GM19240 (cell line): ENCODE measurements at regions not wholly inside any gene's neighbourhood (a gene's known extent, or its start where the extent isn't known, plus 50 kb on each side); places are given as distances from the start of the nearest gene placed in this dataset.
"Not testable (repeated sequence)": the region's sequence is repeated elsewhere in the genome, so short reads cannot be mapped to it uniquely, and the experiment has no call there.

Source experiments
- DNase-seq: peaks from one replicate; pipeline ENCODE4 v3.0.0; 2011; ENCODE audit warnings: low spot score; ENCODE audit not compliant: insufficient read length

DNA sequence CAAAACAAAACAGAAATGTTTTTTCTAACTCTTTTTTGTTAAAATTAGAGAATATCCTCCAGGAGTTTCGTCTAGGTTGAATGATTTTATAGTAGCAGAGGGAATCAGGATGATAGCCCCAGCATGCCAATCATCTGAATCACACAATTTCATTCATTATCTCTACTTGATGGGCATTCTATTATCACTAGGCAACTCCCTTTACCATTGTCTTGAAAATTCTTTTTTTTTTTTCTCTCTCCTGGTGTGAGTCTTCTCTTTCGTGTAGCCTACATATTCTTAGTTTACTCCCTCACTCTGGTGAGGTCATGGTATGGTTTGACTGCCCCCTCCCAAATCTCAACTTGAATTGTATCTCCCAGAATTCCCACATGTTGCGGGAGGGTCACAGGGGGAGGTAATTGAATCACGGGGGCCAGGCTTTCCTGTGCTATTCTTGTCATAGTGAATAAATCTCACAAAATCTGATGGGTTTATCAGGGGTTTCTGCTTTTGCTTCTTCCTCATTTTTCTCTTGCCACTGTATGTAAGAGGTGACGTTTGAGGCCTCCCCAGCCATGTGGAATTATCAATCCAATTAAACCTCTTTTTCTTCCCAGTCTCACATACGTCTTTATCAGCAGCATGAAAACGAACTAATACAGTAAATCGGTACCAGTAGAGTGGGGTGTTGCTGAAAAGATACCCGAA lies 105.0 kb downstream of the OTUD1 start:
- DNase-seq: no peak

DNA sequence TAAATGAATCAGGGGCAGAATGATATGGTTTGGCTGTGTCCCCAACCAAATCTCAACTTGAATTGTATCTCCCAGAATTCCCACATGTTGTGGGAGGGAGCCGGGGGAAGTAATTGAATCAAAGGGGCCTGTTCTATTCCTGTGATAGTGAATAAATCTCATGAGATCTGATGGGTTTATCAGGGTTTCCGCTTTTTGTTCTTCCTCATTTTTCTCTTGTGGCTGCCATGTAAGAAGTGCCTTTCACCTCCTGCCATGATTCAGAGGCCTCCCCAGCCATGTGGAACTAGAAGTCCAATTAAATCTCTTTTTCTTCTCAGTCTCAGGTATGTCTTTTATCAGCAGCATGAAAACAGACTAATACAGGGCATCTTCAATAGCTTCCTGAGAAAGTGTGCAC lies 107.0 kb downstream of the OTUD1 start:
- not testable (repeated sequence) for DNase-seq

DNA sequence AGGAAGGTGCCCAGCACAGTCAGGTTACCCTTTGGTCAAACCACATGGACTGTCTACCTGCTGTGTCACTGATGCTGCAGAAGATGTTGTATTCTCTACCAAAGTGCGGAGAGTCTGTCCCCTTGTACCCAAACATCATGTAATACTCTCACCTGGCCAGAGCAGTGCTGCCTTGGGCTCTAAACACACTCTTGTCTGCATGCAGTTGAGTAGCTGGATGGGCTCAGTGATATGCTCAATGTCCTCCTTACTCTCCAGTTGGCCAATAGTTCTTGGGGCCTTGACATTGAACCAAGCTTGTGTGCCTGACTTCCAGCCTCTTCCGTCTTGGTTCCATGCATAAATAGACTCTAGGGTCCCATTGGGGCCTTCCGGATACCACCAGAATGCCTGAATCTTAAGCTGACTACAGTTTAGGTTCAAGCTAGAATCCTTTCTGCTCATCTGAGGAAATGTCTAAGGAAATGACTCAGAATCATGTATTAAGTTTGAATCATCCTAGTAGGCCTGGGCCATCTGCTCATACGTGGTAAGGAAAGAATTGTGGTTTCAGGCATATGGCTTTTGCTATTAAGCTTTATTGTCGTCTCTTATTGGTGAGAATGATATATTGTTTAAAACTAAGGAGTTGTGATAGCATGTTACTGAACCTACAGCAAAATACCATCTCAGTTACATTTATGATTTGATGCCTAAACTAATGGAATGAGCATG lies 118.0 kb downstream of the OTUD1 start:
- DNase-seq: no peak

DNA sequence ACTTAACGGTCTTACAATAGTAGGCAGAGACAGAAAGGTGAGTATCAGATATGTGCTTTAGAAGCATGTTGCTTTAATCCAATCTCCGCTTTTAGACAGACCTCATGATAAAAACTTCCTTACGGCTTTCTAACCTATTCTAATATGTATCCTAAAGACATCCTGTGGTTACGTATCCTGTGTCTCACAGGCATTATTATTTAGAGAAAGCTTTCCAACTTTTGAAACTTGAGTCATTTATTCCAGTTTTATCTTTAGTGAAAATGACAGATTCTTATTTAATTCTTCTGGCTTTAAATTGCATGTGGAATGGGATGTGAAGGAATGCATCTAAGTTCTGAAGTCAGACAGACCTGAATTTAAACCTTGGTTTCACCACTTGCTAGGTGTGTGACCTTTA lies 118.9 kb downstream of the OTUD1 start:
- DNase-seq: no peak

DNA sequence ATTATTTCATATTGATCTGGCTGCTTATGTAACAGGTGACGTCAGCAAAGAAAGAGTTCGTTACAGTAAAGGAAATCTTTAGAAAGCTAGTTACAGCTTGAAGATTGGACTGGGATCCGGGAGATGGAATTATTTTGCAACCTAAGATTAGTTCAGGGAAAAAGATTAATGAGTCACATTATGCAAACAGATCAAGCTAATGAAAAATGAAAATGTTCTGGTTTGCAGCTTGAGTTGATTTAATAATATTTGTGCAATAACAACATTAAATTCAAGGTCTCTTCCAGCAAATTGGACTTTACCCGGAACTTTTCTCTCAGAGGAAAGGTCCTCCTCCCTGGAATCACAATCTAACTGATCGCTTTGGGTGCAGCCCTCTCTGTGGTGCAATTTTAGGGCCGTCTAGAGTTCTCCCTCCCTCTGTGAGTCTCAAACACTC lies 119.5 kb downstream of the OTUD1 start:
- no peak for DNase-seq

DNA sequence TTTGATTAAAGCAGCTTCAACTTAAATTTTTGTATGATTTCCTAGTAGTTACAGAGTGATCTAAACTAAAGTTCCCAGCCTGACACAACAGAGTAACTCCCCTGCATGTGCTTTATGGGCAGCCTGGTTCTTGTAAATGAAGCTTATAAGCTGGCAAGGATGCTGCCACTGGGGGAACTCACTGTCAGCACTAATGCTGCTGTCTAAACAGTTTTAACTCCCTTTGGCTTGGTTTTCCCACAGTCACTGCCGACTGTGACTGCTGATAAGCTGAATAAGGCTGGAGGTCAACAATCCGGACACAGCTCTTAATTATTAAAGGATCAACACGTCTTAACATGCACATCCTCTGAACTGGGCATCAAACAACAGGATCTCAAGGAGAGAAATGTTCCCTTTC lies 130.1 kb downstream of the OTUD1 start:
- no peak for DNase-seq

DNA sequence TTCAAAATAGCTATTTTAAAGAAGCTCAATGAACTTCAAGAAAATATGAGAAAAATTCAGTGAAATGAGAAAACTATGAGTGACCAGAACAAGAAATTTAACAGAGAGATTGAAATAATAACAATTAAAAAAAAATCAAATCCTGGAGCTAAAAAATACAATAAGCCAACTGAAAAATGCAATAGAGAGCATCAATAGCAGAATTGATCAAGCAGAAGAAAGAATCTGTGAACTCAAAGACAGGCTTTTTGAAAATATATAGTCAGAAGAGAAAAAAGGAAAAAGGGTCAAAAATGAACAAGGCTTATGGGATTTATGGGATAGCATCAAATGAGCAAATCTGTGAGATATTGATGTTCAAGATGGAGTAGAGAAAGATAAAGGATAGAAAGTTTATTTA lies 133.0 kb downstream of the OTUD1 start:
- no peak for DNase-seq

DNA sequence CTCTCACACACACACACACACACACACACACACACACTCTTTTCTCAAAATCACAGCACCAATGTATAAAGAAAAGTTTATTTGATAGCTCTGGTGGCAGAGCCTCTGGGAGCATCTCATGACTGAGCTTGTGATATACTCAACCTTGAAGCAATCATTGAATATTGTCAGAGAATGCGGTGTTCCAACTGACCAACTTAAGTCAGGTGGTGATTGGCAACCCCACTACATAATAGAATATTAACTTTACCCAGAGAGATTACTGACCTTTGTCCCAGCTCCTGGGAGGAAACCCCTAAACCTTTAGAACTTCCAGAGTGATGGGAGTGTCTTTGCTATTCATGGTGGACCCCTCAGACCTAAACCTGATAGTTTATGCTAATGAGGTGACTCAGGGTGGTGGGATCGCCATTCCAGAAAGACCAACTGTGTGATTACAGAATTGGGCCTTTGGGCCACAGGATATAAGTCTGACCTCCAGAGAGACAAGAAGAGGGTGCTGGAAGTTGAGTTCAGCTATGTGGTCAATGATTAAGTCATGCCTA lies 143.1 kb downstream of the OTUD1 start:
- no peak for DNase-seq

DNA sequence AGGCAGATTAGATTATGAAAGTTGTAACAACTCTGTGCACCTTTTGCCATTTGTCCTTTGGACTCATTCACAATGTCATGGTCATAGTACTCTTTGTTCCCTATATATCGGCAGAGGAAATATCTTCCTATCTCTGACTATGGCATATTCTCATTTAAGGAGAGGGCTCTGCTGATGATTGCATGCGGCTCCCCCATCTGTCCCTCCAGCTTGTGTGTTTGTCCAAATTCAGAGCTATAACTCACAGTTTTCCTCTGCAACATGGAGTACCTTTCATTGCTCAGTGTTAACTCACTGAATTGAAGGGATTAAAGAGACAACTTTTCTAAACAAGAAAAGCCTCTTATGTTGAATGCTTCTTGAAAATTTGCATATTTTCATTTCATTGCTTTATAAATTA lies 145.5 kb downstream of the OTUD1 start:
- DNase-seq: no peak

DNA sequence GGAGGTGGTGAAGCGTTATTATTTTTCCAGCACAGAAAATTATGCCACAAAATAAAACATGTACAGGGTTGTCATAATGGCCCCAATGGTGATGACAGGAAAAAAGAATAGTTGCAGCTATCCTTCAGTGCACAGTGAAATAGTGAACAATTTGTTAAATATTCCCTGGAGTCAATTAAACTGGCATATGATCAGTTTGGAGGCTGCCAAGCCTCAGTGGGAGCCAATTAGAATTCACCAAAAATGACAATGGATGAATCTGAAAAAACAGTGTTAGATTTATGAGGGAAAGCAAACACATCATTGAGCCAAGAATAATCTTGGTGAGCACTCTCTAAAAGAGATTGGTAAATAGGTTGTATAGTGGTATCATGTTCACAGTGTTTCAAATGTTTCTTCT lies 146.3 kb downstream of the OTUD1 start:
- DNase-seq: no peak

DNA sequence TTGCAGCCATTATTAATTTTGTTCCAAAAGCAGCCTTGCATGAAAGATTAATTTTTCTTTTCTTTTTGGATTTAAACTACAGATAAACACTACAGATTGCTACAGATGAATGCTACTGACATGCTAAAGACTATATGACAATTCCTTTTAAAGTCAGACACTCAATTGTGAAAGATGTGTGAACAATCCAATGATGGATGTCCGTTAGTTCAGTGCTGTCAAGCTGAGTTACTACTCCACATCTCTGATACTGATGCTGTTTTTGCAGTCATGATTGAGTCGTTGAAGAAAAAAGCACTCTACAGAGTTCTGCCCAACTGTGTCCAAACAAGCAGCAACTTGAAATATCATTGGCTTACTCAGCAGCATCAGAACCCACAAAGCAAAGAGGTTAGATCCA lies 146.8 kb downstream of the OTUD1 start:
- DNase-seq: no peak

DNA sequence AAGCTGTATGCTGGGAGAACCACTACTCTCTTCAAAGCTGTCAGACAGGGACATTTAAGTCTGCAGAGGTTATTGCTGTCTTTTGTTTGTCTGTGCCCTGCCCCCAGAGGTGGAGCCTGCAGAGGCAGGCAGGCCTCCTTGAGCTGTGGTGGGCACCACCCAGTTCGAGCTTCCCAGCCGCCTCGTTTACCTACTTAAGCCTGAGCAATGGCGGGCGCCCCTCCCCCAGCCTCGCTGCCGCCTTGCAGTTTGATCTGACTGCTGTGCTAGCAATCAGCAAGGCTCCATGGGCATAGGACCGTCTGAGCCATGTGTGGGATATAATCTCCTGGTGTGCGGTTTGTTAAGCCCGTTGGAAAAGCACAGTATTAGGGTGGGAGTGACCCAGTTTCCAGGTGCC lies 156.4 kb downstream of the OTUD1 start:
- not testable (repeated sequence) for DNase-seq

DNA sequence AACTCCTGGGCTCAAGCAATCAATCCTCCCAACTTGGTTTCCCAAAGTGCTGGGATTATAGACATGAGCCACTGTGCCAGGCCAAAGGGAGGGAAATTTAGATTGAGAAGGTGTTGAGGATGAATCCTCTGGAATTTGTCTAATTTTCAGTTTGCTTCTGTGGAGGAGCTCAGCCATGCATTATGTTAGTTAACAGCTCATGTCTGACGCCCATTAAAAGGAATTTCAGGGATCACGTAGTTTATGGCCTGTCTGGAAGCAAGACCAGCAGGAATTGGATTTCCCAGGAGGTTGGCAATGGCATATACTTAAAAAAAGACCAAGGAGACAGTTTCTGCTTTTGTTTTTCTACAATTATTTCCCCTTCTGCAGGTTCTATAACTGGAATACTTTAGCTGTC lies 165.7 kb downstream of the OTUD1 start:
- DNase-seq: no peak

DNA sequence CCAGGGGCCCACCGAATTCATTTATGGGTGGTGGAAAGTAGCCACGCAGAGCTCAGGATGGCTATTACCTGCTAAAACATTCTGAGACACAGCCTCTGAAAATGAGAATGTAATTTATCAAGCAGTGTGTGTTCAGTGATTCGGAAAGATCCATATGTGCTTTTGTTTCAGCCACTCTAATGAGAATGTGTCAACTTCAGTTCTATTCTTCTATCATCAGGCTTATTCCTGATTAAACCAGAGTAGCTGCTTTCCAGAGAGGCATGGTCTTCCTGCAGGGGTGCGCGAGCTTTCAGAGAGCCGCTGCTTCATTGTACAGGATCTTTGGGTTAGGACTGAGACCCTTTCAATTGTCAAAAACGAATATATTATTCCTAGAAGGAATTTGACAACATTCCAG lies 167.6 kb downstream of the OTUD1 start:
- no peak for DNase-seq

DNA sequence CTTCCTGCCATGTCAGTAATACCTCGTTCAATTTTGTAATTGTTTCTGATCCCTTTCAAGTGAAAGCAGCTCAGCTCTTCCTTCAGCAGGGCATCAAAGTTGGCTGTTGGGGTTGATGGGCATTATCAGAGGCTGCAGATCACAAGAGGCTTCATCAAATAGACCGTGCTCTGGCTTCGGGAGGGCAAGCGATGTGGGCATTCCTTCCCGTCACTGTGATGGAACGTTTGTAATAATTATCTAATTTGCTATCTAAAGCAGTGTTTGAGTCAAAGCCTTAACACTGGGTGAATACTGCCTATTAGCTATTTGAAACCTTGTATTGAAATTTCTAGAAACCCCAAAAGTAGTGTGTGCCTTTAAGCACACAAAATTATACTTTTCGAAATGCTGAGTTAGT lies 170.1 kb downstream of the OTUD1 start:
- DNase-seq: no peak

DNA sequence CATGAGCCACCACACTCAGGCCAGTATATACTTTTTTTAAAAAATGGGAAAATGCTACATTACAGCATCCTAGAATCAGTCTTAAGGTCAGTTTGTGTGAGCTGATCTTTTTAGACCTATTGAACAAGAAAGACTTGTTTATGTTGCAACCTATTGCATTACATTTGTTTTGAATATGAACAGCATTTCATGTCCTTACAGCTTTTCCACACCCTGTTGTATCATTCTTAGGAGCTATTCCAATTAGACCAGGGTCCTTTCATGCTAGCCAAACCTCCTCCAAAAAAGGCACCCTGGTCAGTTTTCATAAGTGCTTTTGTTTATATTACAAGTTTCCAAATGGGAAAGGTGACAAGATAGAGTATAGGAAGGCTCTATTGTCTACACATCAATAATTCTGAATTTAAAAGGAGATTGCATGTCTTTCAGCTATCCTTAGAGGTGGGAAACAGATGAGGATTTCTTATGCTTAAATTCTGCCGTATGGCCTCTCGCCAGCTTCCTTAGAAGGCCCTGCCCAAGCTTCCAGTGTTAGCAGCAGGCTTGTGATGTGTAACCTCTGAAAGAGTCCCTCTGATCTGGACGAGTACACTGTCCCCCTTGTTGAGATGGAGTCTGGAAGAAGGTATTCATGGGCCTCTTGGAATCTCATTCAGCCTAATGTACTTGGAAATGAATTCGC lies 171.9 kb downstream of the OTUD1 start:
- no peak for DNase-seq

DNA sequence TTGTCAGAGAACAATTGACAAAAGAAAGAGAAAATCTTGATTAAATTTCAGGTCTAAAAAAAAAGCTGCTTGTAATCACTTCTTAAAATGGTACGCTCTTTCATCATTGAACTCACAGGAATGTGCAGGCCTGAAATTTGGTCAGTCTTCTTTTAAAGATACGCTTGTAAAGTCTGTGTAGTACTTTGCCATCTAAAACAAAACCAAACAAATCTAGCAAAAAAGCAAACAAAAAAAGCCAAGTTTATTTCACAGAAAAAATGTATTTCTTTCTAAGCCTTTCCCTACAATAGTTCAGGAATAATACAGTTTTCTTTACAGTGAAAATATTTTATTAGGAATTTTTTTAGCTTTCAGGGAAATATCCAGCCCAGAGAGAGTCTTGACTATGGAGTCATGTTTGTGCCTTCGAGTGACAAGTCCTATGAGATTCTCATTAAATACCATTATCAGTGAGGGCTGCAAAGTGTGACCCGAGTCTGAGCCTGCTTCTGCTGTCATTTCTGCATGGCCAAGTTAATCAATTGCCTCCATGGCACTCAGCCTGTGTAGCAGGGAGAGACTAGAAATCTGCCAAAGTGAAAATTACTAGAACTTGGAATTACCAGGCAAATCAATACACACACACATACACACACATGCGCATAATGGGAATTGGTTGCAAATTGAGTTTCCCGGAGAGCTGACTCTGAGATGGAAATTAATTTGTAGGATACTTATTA lies 172.6 kb downstream of the OTUD1 start:
- DNase-seq: no peak

DNA sequence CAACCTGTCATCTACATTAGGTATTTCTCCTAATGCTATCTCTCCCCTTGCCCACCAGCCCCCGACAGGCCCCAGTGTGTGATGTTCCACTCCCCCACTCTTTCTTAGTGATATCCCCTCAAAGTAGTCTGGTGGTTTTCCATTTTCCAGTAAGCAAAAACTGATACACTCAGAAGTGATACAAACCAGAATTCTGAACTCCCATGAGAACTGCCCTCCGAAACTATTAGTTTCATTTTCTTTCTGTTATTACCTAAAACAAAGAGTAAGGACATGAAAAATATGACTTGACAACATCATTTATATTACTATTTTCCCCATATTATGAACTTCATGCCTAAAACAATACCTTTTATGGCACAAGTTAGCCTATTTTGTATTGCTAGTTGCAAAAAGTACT lies 175.0 kb downstream of the OTUD1 start:
- no peak for DNase-seq

DNA sequence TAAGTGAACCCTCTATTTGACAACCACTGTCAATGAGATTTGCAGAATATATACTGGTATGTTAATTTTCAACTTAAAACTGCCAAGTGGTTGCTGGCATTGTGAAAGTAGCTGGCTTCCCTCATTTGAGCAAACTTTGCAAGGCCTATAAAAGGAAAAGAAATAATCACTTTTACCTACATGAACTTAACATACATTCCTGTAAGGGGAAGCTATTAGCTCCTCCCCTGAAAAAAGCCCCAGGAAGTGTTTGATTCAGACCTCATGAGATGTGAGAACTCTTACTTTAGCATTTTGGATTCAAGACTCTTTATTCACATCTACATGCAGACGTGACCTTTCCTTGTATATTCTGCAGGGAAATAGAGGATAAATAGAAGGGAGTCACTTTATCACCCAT lies 175.6 kb downstream of the OTUD1 start:
- no peak for DNase-seq

DNA sequence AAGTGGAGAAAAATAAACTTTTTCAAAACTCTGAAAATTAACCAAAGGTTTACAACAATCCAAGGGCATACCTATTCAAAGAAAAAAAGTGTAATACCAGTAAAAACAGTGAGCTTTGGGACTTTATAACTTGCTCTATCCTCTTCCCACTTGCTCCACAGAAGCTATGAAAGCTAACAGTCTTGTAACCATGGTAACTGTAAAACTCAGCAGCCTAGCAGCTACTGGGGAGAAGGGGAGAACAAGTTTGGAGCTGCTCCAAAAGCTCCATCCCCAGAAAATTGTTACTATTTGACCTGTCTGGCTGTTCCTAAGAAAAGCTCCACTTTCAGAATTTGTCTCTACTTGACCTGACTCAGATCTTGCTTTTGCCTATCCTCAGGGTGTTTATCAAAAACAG lies 191.5 kb downstream of the OTUD1 start:
- DNase-seq: no peak

DNA sequence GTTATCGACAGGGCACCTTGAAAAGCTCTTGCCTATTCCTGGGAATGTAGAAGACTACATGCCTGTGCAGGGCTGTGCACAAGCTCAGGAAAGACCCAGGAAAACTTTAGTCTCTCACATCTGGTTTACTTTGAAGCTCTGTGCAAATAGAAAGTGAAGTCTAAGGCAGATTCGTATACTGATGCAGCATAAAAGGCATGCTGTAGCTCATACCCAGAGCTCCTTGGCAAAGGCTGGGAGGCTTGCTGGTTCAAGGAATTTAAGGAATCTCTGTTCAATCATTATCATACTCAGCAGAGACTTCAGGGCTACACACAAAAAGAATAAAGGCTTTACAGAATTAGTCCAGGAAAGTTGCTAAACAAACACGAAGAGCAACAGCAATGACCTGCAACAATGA lies 192.0 kb downstream of the OTUD1 start:
- DNase-seq: no peak
